Astrocyte of the cerebellum (primary cell): ENCODE measurements at regions not wholly inside any gene's neighbourhood (a gene's known extent, or its start where the extent isn't known, plus 50 kb on each side); places are given as distances from the start of the nearest gene placed in this dataset.

Experiments used
- DNase-seq: peaks from one replicate; pipeline ENCODE4 v3.0.0-alpha.2; 2011; ENCODE audit warnings: low read depth
- H3K4me3 ChIP-seq: 2 replicates; pipeline ENCODE4 v1.5.1; 2011; ENCODE audit warnings: mild to moderate bottlenecking, low read depth, low read length, moderate library complexity
- in situ Hi-C: cut with HindIII; loops from 2 replicates; pipeline ENCODE4 v1.10.0; 2017; ENCODE audit warnings: low sequenced_read_pairs
- TF ChIP-seq, protein P1 (sequence below): IDR thresholded peaks from 2 replicates; pipeline ENCODE4 v1.5.1; 2012; ENCODE audit warnings: low read length, low read depth, moderate library complexity, mild to moderate bottlenecking; ENCODE audit errors: missing control alignments

- H3K4me3 ChIP-seq: no peak overlapping the region
- DNase-seq: peak; percentile 38
- TF ChIP-seq, protein P1, sequence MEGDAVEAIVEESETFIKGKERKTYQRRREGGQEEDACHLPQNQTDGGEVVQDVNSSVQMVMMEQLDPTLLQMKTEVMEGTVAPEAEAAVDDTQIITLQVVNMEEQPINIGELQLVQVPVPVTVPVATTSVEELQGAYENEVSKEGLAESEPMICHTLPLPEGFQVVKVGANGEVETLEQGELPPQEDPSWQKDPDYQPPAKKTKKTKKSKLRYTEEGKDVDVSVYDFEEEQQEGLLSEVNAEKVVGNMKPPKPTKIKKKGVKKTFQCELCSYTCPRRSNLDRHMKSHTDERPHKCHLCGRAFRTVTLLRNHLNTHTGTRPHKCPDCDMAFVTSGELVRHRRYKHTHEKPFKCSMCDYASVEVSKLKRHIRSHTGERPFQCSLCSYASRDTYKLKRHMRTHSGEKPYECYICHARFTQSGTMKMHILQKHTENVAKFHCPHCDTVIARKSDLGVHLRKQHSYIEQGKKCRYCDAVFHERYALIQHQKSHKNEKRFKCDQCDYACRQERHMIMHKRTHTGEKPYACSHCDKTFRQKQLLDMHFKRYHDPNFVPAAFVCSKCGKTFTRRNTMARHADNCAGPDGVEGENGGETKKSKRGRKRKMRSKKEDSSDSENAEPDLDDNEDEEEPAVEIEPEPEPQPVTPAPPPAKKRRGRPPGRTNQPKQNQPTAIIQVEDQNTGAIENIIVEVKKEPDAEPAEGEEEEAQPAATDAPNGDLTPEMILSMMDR: no peak
- in situ Hi-C loops: no loop called here
Measured at GRCh38 chr19:28184997-28185396, 1028.0 kb downstream of the UQCRFS1 start.

DNA sequence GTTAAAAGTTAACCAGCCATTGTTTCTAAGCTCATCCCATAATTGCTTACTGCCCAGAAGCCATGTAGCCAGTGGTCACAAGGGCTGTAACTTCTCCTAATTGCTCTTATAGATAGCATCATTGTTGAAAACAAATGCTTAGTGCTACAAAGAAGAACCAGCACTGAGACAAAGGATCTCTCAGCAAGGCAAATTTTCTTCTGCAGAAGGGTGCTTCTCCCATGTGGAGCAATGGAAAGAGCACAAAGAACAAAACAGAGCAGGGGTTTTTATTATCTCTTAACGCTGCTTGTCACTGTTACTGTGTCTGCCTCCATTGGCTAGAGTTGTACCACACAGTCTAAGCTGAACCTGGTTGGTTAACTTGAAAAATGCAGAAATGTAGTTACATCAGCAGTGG, 1036.8 kb downstream of the UQCRFS1 start:
- H3K4me3 ChIP-seq: no peak overlapping the region
- in situ Hi-C loops: no loop called here
- no peak for DNase-seq
- TF ChIP-seq, protein P1: no peak

GRCh38 chr19:28171983-28172382, 1041.0 kb downstream of the UQCRFS1 start:
- H3K4me3 ChIP-seq: no peak overlapping the region
- in situ Hi-C loops: no loop called here

DNA sequence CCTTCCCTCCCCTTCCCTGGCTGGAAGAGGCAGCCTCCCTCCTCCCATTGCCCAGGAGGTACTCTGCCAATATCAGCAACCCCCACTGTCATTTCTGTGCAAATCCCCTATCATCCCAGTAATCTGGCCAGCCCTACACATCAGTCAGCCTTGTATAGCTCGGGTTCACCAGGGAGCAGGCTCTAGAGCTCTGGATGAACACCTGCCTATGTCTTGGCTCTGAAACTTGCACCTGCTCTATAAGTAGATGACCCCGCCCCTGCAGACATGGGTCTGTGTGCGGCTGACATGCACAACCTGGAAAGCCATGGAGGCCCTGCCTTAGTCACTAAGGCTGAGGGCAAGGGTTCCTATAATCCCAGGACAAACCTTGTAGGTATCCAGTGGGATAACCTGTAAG, 1042.9 kb downstream of the UQCRFS1 start:
- TF ChIP-seq, protein P1: no peak
- in situ Hi-C loops: no loop called here

More at GRCh38 chr19:28171983-28172382, 1041.0 kb downstream of the UQCRFS1 start:
- TF ChIP-seq, protein P1: no peak
- DNase-seq: no peak

DNA sequence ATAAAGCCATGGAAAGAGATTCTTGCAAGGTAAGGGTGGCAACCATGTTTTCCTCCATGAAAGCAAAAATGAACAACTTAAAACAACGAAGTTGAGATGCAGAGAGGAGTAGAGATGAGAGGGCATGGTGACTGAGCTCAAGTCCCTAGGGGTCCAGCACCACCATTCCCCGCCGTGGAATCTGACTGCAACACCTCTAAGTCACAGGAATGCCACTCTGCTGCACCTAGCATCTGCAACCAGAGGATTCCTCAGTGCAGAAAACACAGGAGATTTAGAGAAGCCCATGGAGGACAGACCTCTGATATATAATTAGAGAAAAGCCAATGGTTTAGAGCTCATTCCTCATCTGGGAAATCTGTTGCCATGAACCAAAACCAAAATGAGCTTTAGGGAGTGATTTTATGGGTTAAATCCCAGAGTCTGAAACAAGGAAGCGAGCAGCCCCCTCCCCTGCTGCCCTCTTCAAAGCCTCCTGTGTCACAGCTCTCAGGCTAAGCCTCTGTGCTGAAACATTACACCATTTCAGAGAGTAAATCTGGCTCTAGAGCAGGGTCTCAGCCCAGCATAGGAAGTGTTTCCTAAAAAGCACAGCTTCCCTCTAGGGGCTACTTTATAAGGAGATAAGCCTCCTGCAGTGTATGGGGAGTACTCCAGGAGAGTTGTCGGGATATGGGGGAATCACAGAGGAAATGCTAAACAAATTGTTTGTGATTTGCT, 1043.6 kb downstream of the UQCRFS1 start:
- no peak for DNase-seq
- no peak overlapping the region for H3K4me3 ChIP-seq
- TF ChIP-seq, protein P1: no peak
- in situ Hi-C loops: no loop called here

More for the DNA sequence above, 1042.9 kb downstream of the UQCRFS1 start:
- DNase-seq: no peak
- H3K4me3 ChIP-seq: no peak overlapping the region

DNA sequence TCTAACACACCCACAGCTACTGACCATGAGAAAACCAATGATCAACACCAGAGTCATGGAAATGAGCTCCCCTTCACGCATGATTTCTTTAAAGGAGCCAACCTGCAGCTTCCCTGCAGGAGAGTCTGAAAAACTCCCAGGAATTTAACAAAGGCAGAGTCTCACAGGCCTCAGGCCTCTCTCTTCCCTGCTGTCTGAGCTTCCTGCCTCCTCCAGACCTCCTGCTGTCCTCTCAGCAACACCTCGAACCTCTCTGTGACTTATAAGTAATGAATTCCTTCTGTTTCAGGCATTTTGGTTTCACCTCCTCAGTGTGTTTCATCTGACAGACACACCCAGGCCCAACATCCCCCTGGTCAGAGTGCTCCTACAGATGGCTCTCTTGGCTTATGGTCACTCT, 1044.4 kb downstream of the UQCRFS1 start:
- DNase-seq: peak; percentile 45
- TF ChIP-seq, protein P1: no peak
- no peak overlapping the region for H3K4me3 ChIP-seq
- in situ Hi-C loops: no loop called here

DNA sequence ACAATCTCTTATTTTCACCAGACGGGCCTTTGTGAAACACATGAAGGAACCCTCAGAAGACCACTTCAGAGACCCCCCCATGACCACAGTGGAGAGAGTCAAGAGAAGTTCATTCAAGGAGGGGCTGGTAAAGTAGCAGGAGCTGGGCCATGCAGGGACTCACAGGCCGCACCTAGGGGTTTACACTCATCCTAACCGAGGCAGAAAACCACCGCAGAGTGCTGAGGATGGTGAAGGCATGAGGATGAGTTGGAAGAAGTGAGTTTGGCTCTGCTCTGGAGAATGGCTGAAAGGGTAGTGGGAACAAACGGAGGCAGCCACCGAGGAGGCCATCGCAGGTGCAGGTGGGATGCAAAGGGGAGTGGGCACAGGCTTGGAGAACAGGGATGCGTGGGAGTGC, 1046.9 kb downstream of the UQCRFS1 start:
- in situ Hi-C loops: no loop called here
- no peak for DNase-seq
- TF ChIP-seq, protein P1: no peak
- no peak overlapping the region for H3K4me3 ChIP-seq
